ENCODE measurements at regions not wholly inside any gene's neighbourhood (a gene's known extent, or its start where the extent isn't known, plus 50 kb on each side); places are given as distances from the start of the nearest gene placed in this dataset.

GRCh38 chr4:111989817-111990216 is 155.4 kb upstream of the FAM241A start:
- TF ChIP-seq CTCF (IDR thresholded peaks at IDR 0.05; ENCODE audit: borderline replicate concordance, extremely low read depth, low read length, poor library complexity, severe bottlenecking) (no peak), EZH2 (IDR thresholded peaks at IDR 0.05; ENCODE audit: borderline replicate concordance, low read depth, low read length, severe bottlenecking) (no peak)

All from DND-41 (cell line).